ENCODE measurements at regions not wholly inside any gene's neighbourhood (a gene's known extent, or its start where the extent isn't known, plus 50 kb on each side); places are given as distances from the start of the nearest gene placed in this dataset.

DNA sequence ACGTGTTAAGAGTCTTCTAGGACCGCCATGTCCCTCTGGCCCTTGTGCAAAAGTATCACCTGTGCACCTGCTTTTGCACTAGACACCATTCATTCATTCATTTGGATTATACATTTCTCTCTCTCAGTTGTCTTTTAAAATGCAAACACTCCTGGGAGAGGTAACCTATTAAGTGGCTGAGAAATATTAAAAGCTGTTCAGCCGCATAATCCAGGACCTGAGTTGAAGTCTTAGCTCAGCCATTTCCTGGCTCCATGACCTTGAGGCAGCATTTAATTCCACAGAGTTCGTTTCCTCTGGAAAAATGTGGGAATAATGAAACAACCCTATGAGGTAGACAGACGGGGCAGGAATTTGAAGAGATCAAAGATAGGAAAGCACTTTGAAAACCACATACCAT, 251.6 kb downstream of the RPS24 start:
- Histone ChIP-seq H3K9me3 (ENCODE audit: control insufficient read depth, insufficient read depth, low read depth, low read length) (no peaks in the 10 kb centered on the region), H3K4me3 (replicated peaks in 1 of 4; ENCODE audit: control extremely low read depth in 1 of 4, insufficient read depth in 1 of 4, low read depth in 3 of 4, low read length in 4 of 4) (no peak overlapping the region), H3K36me3 (ENCODE audit: control insufficient read depth, insufficient read depth, low read length) (no peaks in the 10 kb centered on the region), H3K9ac (ENCODE audit: insufficient read depth, low read length) (no peak overlapping the region), H3K79me2 (ENCODE audit: control insufficient read depth, insufficient read depth, low read length) (no peaks in the 10 kb centered on the region), H2AFZ (ENCODE audit: low read length) (no peak overlapping the region), H3K4me2 (ENCODE audit: extremely low read depth, insufficient read depth, low read length) (no peak overlapping the region), H3K27ac (ENCODE audit: insufficient read depth, low read length) (no peak overlapping the region), H3K4me1 (ENCODE audit: control insufficient read depth, extremely low read depth, insufficient read depth, low read length) (no peaks in the 10 kb centered on the region), H3K27me3 (ENCODE audit: control insufficient read depth, insufficient read depth, low read length) (no peaks in the 10 kb centered on the region), H4K20me1 (ENCODE audit: control insufficient read depth, extremely low read depth, insufficient read depth, low read length) (no peaks in the 10 kb centered on the region)
- no peak for DNase-seq (ENCODE audit: low read depth in 2 of 2)
- no peak for TF ChIP-seq CTCF (conservative IDR thresholded peaks at IDR 0.05 in 1 of 2, IDR thresholded peaks at IDR 0.05 in 1 of 2; ENCODE audit: low read depth in 1 of 2, low read length in 2 of 2)
- no peak for TF ChIP-seq EZH2 (IDR thresholded peaks at IDR 0.05; ENCODE audit: low read length, missing control alignments)

GRCh38 chr10:78286186-78286585, 252.5 kb downstream of the RPS24 start:
- H3K27ac ChIP-seq (ENCODE audit: insufficient read depth, low read length), result no peak overlapping the region
- no peak overlapping the region for H2AFZ ChIP-seq (ENCODE audit: low read length)
- no peak overlapping the region for H3K4me3 ChIP-seq (replicated peaks in 1 of 4; ENCODE audit: control extremely low read depth in 1 of 4, insufficient read depth in 1 of 4, low read depth in 3 of 4, low read length in 4 of 4)
- TF ChIP-seq CTCF (conservative IDR thresholded peaks at IDR 0.05 in 1 of 2, IDR thresholded peaks at IDR 0.05 in 1 of 2; ENCODE audit: low read depth in 1 of 2, low read length in 2 of 2), result no peak
- no peak for TF ChIP-seq EZH2 (IDR thresholded peaks at IDR 0.05; ENCODE audit: low read length, missing control alignments)
- DNase-seq (ENCODE audit: low read depth in 2 of 2), result no peak
- H4K20me1 ChIP-seq (ENCODE audit: control insufficient read depth, extremely low read depth, insufficient read depth, low read length), result no peaks in the 10 kb centered on the region
- no peaks in the 10 kb centered on the region for H3K36me3 ChIP-seq (ENCODE audit: control insufficient read depth, insufficient read depth, low read length)
- no peaks in the 10 kb centered on the region for H3K4me1 ChIP-seq (ENCODE audit: control insufficient read depth, extremely low read depth, insufficient read depth, low read length)
- H3K79me2 ChIP-seq (ENCODE audit: control insufficient read depth, insufficient read depth, low read length), result no peaks in the 10 kb centered on the region
- no peak overlapping the region for H3K9ac ChIP-seq (ENCODE audit: insufficient read depth, low read length)
- H3K9me3 ChIP-seq (ENCODE audit: control insufficient read depth, insufficient read depth, low read depth, low read length), result no peaks in the 10 kb centered on the region
- H3K4me2 ChIP-seq (ENCODE audit: extremely low read depth, insufficient read depth, low read length), result no peak overlapping the region
- no peaks in the 10 kb centered on the region for H3K27me3 ChIP-seq (ENCODE audit: control insufficient read depth, insufficient read depth, low read length)

DNA sequence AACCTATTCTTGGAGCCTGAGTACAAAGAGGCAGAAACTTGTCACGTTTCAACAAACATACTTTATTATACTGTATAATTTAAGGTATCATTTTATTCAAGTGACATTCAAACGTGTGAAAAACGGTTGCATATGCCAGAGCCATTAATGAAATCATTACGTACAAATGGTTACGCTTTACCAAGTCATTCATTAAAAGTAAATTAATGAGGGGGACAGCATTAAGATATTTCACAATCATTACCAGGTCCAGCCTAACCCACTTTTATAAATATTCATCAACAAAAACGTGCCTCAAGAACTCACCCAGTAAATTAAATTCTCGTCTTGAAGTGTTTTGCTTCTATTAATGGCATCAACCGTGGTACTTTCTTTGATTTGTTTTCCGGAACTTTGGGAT, 253.0 kb downstream of the RPS24 start:
- H3K4me2 ChIP-seq (ENCODE audit: extremely low read depth, insufficient read depth, low read length), result no peak overlapping the region
- no peak overlapping the region for H2AFZ ChIP-seq (ENCODE audit: low read length)
- H3K9me3 ChIP-seq (ENCODE audit: control insufficient read depth, insufficient read depth, low read depth, low read length), result no peaks in the 10 kb centered on the region
- TF ChIP-seq CTCF (conservative IDR thresholded peaks at IDR 0.05 in 1 of 2, IDR thresholded peaks at IDR 0.05 in 1 of 2; ENCODE audit: low read depth in 1 of 2, low read length in 2 of 2), result no peak
- no peak for TF ChIP-seq EZH2 (IDR thresholded peaks at IDR 0.05; ENCODE audit: low read length, missing control alignments)
- no peaks in the 10 kb centered on the region for H3K27me3 ChIP-seq (ENCODE audit: control insufficient read depth, insufficient read depth, low read length)
- H3K36me3 ChIP-seq (ENCODE audit: control insufficient read depth, insufficient read depth, low read length), result no peaks in the 10 kb centered on the region
- no peaks in the 10 kb centered on the region for H4K20me1 ChIP-seq (ENCODE audit: control insufficient read depth, extremely low read depth, insufficient read depth, low read length)
- no peaks in the 10 kb centered on the region for H3K79me2 ChIP-seq (ENCODE audit: control insufficient read depth, insufficient read depth, low read length)
- no peak overlapping the region for H3K9ac ChIP-seq (ENCODE audit: insufficient read depth, low read length)
- no peak for DNase-seq (ENCODE audit: low read depth in 2 of 2)
- no peak overlapping the region for H3K4me3 ChIP-seq (replicated peaks in 1 of 4; ENCODE audit: control extremely low read depth in 1 of 4, insufficient read depth in 1 of 4, low read depth in 3 of 4, low read length in 4 of 4)
- H3K4me1 ChIP-seq (ENCODE audit: control insufficient read depth, extremely low read depth, insufficient read depth, low read length), result no peaks in the 10 kb centered on the region
- no peak overlapping the region for H3K27ac ChIP-seq (ENCODE audit: insufficient read depth, low read length)
